Astrocyte (in vitro differentiated cells and primary cell): ENCODE measurements at regions not wholly inside any gene's neighbourhood (a gene's known extent, or its start where the extent isn't known, plus 50 kb on each side); places are given as distances from the start of the nearest gene placed in this dataset.

Source experiments
- DNase-seq: peaks from one replicate; pipeline ENCODE4 v3.0.0-alpha.2; 2010; ENCODE audit warnings: low read depth
- FAIRE-seq: peaks from 2 replicates; lab custom pipeline; 2011; peaks lifted over from hg19 to GRCh38; lab: Jason Lieb, UNC
- H2AFZ ChIP-seq: 2 replicates; pipeline ENCODE4 v1.6.0; 2012; ENCODE audit warnings: low read depth, low read length, inconsistent platforms
- H3K27ac ChIP-seq: 2 replicates; pipeline ENCODE4 v1.5.1; 2011; ENCODE audit warnings: low read depth, low read length, inconsistent platforms
- H3K27me3 ChIP-seq: 2 replicates; pipeline ENCODE4 v1.6.0; 2011; ENCODE audit warnings: low read length, inconsistent platforms; ENCODE audit not compliant: insufficient read depth
- H3K36me3 ChIP-seq: 2 replicates; pipeline ENCODE4 v1.5.1; 2011; ENCODE audit warnings: low read length, inconsistent platforms; ENCODE audit not compliant: insufficient read depth
- H3K4me1 ChIP-seq: 2 replicates; pipeline ENCODE4 v1.5.1; 2011; ENCODE audit warnings: low read length, inconsistent platforms; ENCODE audit not compliant: insufficient read depth
- H3K4me2 ChIP-seq: 2 replicates; pipeline ENCODE4 v1.6.0; 2012; ENCODE audit warnings: low read length, inconsistent platforms
- H3K4me3 ChIP-seq: 2 replicates; pipeline ENCODE4 v1.5.1; 2011; ENCODE audit warnings: low read depth, mild to moderate bottlenecking, low read length, inconsistent platforms; ENCODE audit not compliant: insufficient read depth
- H3K79me2 ChIP-seq: 2 replicates; pipeline ENCODE4 v1.6.0; 2012; ENCODE audit warnings: mild to moderate bottlenecking, low read length, inconsistent platforms; ENCODE audit not compliant: insufficient read depth
- H3K9ac ChIP-seq: 2 replicates; pipeline ENCODE4 v1.6.0; 2012; ENCODE audit warnings: mild to moderate bottlenecking, low read length, inconsistent platforms
- H3K9me3 ChIP-seq: 2 replicates; pipeline ENCODE4 v1.5.1; 2012; ENCODE audit warnings: low read depth, mild to moderate bottlenecking, low read length, inconsistent platforms; ENCODE audit not compliant: insufficient read depth
- H4K20me1 ChIP-seq: 2 replicates; pipeline ENCODE4 v1.6.0; 2012; ENCODE audit warnings: low read length, inconsistent platforms; ENCODE audit not compliant: insufficient read depth
- H3K27ac Mint-ChIP-seq: one replicate; pipeline ENCODE4 v1.8.0; 2021; ENCODE audit warnings: mild to moderate bottlenecking, mixed read lengths; ENCODE audit not compliant: unreplicated experiment
- H3K27me3 Mint-ChIP-seq: one replicate; pipeline ENCODE4 v1.8.0; 2021; ENCODE audit warnings: low read depth, mixed read lengths; ENCODE audit not compliant: unreplicated experiment
- H3K36me3 Mint-ChIP-seq: one replicate; pipeline ENCODE4 v1.8.0; 2021; ENCODE audit warnings: low read depth, mixed read lengths; ENCODE audit not compliant: unreplicated experiment
- H3K4me1 Mint-ChIP-seq: one replicate; pipeline ENCODE4 v1.8.0; 2021; ENCODE audit warnings: low read depth, mixed read lengths; ENCODE audit not compliant: unreplicated experiment
- H3K4me3 Mint-ChIP-seq: one replicate; pipeline ENCODE4 v1.8.0; 2021; ENCODE audit warnings: mild to moderate bottlenecking, moderate library complexity, mixed read lengths; ENCODE audit not compliant: unreplicated experiment
- H3K9me3 Mint-ChIP-seq: one replicate; pipeline ENCODE4 v1.8.0; 2021; ENCODE audit warnings: mild to moderate bottlenecking, mixed read lengths; ENCODE audit not compliant: unreplicated experiment
- EZH2 ChIP-seq: IDR thresholded peaks from 2 replicates; pipeline ENCODE4 v1.6.1; 2012; ENCODE audit warnings: mild to moderate bottlenecking, low read length, inconsistent platforms; ENCODE audit not compliant: insufficient read depth
- TF ChIP-seq, protein P1 (sequence below): IDR thresholded peaks from 2 replicates; pipeline ENCODE4 v1.5.1; 2011; ENCODE audit warnings: low read depth, mild to moderate bottlenecking, inconsistent platforms, low read length, moderate library complexity; ENCODE audit not compliant: insufficient read depth

DNA sequence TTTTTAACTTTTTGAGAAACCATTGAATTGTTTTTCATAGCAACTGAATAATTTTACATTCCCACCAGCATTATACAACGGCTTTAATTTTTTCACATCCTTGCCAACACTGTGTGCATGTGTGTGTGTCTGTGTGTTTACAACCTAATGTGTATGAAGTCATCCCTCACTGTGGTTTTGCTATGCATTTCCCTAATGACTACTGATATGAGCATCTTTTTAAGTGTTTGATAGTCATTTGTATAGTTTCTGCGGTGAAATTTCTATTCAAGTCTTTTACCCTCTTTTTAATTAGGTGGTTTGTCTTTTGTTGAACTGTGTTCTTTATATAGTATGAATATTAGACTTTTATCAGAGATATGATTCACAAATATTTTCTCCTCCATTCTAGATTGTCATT, 263.1 kb upstream of the COX7C start:
- H3K27me3 ChIP-seq, result no peaks in the 10 kb centered on the region
- DNase-seq (no peak), FAIRE-seq (no peak)
- no peak for TF ChIP-seq EZH2
- TF ChIP-seq, protein P1, sequence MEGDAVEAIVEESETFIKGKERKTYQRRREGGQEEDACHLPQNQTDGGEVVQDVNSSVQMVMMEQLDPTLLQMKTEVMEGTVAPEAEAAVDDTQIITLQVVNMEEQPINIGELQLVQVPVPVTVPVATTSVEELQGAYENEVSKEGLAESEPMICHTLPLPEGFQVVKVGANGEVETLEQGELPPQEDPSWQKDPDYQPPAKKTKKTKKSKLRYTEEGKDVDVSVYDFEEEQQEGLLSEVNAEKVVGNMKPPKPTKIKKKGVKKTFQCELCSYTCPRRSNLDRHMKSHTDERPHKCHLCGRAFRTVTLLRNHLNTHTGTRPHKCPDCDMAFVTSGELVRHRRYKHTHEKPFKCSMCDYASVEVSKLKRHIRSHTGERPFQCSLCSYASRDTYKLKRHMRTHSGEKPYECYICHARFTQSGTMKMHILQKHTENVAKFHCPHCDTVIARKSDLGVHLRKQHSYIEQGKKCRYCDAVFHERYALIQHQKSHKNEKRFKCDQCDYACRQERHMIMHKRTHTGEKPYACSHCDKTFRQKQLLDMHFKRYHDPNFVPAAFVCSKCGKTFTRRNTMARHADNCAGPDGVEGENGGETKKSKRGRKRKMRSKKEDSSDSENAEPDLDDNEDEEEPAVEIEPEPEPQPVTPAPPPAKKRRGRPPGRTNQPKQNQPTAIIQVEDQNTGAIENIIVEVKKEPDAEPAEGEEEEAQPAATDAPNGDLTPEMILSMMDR, result no peak
- H3K27ac ChIP-seq, result no peak overlapping the region
- H3K4me2 ChIP-seq, result no peak overlapping the region
- H3K27me3 Mint-ChIP-seq, result no peaks in the 10 kb centered on the region
- no peaks in the 10 kb centered on the region for H3K79me2 ChIP-seq
- no peaks in the 10 kb centered on the region for H3K4me1 Mint-ChIP-seq
- no peaks in the 10 kb centered on the region for H3K36me3 ChIP-seq
- H3K9ac ChIP-seq, result no peak overlapping the region
- no peaks in the 10 kb centered on the region for H4K20me1 ChIP-seq
- no peak overlapping the region for H2AFZ ChIP-seq
- no peaks in the 10 kb centered on the region for H3K4me1 ChIP-seq
- H3K4me3 ChIP-seq, result no peak overlapping the region
- no peaks in the 10 kb centered on the region for H3K9me3 Mint-ChIP-seq
- no peak overlapping the region for H3K27ac Mint-ChIP-seq
- no peaks in the 10 kb centered on the region for H3K36me3 Mint-ChIP-seq
- no peak overlapping the region for H3K4me3 Mint-ChIP-seq
- no peaks in the 10 kb centered on the region for H3K9me3 ChIP-seq

DNA sequence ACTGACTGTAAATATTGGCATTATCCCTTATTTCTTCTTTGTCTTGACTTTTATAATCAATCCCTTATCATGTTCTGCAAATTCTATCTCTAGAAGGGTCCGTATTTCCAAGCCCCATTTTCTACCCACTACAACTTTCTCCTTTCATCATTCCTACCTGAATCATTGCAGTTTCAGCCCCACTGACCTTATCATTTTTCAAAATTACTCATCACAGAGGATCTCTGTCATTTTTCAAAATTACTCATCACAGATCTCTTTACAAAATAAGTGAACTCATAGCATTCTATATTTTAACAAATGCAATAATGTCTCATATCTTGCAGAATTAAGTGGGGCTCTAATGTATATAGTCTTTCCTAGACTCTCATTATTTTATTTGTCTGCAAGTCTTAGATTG, 256.9 kb upstream of the COX7C start:
- Histone ChIP-seq H3K9me3 (no peaks in the 10 kb centered on the region), H3K4me3 (no peak overlapping the region), H2AFZ (no peak overlapping the region), H3K4me2 (no peak overlapping the region), H3K36me3 (no peaks in the 10 kb centered on the region), H4K20me1 (no peaks in the 10 kb centered on the region), H3K27ac (no peak overlapping the region), H3K9ac (no peak overlapping the region), H3K79me2 (no peaks in the 10 kb centered on the region), H3K27me3 (no peaks in the 10 kb centered on the region), H3K4me1 (no peaks in the 10 kb centered on the region)
- Mint-ChIP-seq H3K4me1 (no peaks in the 10 kb centered on the region), H3K27ac (no peak overlapping the region), H3K9me3 (no peaks in the 10 kb centered on the region), H3K27me3 (no peaks in the 10 kb centered on the region), H3K36me3 (no peaks in the 10 kb centered on the region), H3K4me3 (no peak overlapping the region)
- no peak for TF ChIP-seq EZH2
- TF ChIP-seq, protein P1, result no peak
- no peak for DNase-seq
- no peak for FAIRE-seq

DNA sequence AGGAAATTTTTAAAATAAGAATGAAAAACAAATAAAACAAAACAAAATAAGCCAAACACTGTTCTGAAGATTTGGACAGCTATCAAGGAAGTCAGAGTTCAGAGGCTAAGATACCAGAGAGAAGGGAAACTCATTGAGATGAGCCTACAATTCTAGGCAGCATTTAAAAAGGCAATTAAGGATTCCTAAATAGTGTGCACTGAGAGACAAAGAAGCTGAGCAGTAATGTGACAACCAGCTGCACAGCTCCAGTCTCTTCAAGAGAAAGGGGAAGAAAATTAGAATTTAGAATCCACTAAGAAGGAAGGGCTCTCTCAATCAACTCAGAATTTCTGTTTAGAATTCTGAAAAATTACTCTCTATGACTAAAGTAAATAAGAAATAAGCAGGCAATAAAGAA, 246.7 kb upstream of the COX7C start:
- no peak overlapping the region for H3K27ac ChIP-seq
- no peaks in the 10 kb centered on the region for H3K27me3 Mint-ChIP-seq
- H3K27me3 ChIP-seq, result no peaks in the 10 kb centered on the region
- no peaks in the 10 kb centered on the region for H3K36me3 ChIP-seq
- H3K4me2 ChIP-seq, result no peak overlapping the region
- no peaks in the 10 kb centered on the region for H4K20me1 ChIP-seq
- TF ChIP-seq, protein P1, result no peak
- TF ChIP-seq EZH2, result no peak
- H3K4me3 Mint-ChIP-seq, result no peak overlapping the region
- no peak overlapping the region for H3K27ac Mint-ChIP-seq
- no peaks in the 10 kb centered on the region for H3K4me1 Mint-ChIP-seq
- no peaks in the 10 kb centered on the region for H3K4me1 ChIP-seq
- no peak for FAIRE-seq
- H3K4me3 ChIP-seq, result no peak overlapping the region
- no peaks in the 10 kb centered on the region for H3K9me3 ChIP-seq
- DNase-seq, result no peak
- peaks cover 5% of the 10 kb centered on the region for H3K9me3 Mint-ChIP-seq
- H3K36me3 Mint-ChIP-seq, result no peaks in the 10 kb centered on the region
- no peak overlapping the region for H2AFZ ChIP-seq
- H3K79me2 ChIP-seq, result no peaks in the 10 kb centered on the region
- H3K9ac ChIP-seq, result no peak overlapping the region
